ENCODE measurements at regions not wholly inside any gene's neighbourhood (a gene's known extent, or its start where the extent isn't known, plus 50 kb on each side); places are given as distances from the start of the nearest gene placed in this dataset.

- H3K27ac ChIP-seq (ENCODE audit: low read depth in 1 of 2, low read length in 2 of 2) = no peak overlapping the region
- no peaks in the 10 kb centered on the region for H3K27me3 ChIP-seq (ENCODE audit: control insufficient read depth in 2 of 2, insufficient read depth in 2 of 2, low read length in 2 of 2)
- H3K36me3 ChIP-seq (replicated peaks in 1 of 2; ENCODE audit: control insufficient read depth in 1 of 2, insufficient read depth in 2 of 2, low read length in 2 of 2) = no peaks in the 10 kb centered on the region
- H3K4me3 Mint-ChIP-seq = no peak overlapping the region
- no peak for TF ChIP-seq CTCF (IDR thresholded peaks at IDR 0.05)
- H3K4me2 ChIP-seq (replicated peaks; ENCODE audit: extremely low read depth, low read length, poor library complexity, severe bottlenecking) = no peak overlapping the region
- H3K36me3 Mint-ChIP-seq = no peaks in the 10 kb centered on the region
- WGBS (ENCODE audit: insufficient coverage) = no CpG with 5 or more reads among the region's 1 CpG
- H3K4me1 Mint-ChIP-seq = no peaks in the 10 kb centered on the region
- DNase-seq = no peak
- no peak overlapping the region for H3K27ac Mint-ChIP-seq
- H3K27me3 Mint-ChIP-seq (ENCODE audit: low read depth in 3 of 3) = no peaks in the 10 kb centered on the region
- H4K20me1 ChIP-seq (ENCODE audit: insufficient read depth, low read length) = no peaks in the 10 kb centered on the region
- no peak overlapping the region for H3K4me3 ChIP-seq (replicated peaks in 1 of 3; ENCODE audit: low read depth in 2 of 3, low read length in 3 of 3)
- H3K9me3 ChIP-seq (replicated peaks in 1 of 2; ENCODE audit: control insufficient read depth in 1 of 2, insufficient read depth in 1 of 2, low read length in 2 of 2) = peaks cover 10 to 14% of the 10 kb centered on the region in 2 donors
- intact Hi-C loops (cut with micrococcal nuclease) = no loop called here
- H3K9ac ChIP-seq (ENCODE audit: insufficient read depth, low read length, poor library complexity, severe bottlenecking) = no peak overlapping the region
- H3K4me1 ChIP-seq (ENCODE audit: control insufficient read depth in 1 of 2, insufficient read depth in 2 of 2, low read length in 2 of 2) = no peaks in the 10 kb centered on the region
- no peaks in the 10 kb centered on the region for H3K79me2 ChIP-seq (ENCODE audit: insufficient read depth, low read length)
- no peak overlapping the region for H2AFZ ChIP-seq (ENCODE audit: insufficient read depth, low read depth, low read length, poor library complexity, severe bottlenecking)
- peaks cover 0 to 9% (median 6%) of the 10 kb centered on the region in 7 donors for H3K9me3 Mint-ChIP-seq
Observed at GRCh38 chr3:89654031-89654430, 546.6 kb downstream of the EPHA3 start.

GRCh38 chr3:89656388-89656787 lies 549.0 kb downstream of the EPHA3 start:
- H3K27me3 ChIP-seq (ENCODE audit: control insufficient read depth in 2 of 2, insufficient read depth in 2 of 2, low read length in 2 of 2) = no peaks in the 10 kb centered on the region
- no peaks in the 10 kb centered on the region for H3K4me1 Mint-ChIP-seq

More at GRCh38 chr3:89656388-89656787, 549.0 kb downstream of the EPHA3 start:
- Mint-ChIP-seq H3K4me3 (no peak overlapping the region), H3K27me3 (ENCODE audit: low read depth in 3 of 3) (no peaks in the 10 kb centered on the region), H3K27ac (no peak overlapping the region), H3K9me3 (peaks cover 0 to 9% (median 7%) of the 10 kb centered on the region in 7 donors), H3K36me3 (no peaks in the 10 kb centered on the region)
- H3K36me3 ChIP-seq (replicated peaks in 1 of 2; ENCODE audit: control insufficient read depth in 1 of 2, insufficient read depth in 2 of 2, low read length in 2 of 2) = no peaks in the 10 kb centered on the region
- no peaks in the 10 kb centered on the region for H3K79me2 ChIP-seq (ENCODE audit: insufficient read depth, low read length)
- H4K20me1 ChIP-seq (ENCODE audit: insufficient read depth, low read length) = no peaks in the 10 kb centered on the region
- H3K4me3 ChIP-seq (replicated peaks in 1 of 3; ENCODE audit: low read depth in 2 of 3, low read length in 3 of 3) = no peak overlapping the region
- no CpG with 5 or more reads among the region's 1 CpG for WGBS (ENCODE audit: insufficient coverage)
- intact Hi-C loops (cut with micrococcal nuclease) = no loop called here
- no peak overlapping the region for H3K27ac ChIP-seq (ENCODE audit: low read depth in 1 of 2, low read length in 2 of 2)
- no peak overlapping the region for H3K9ac ChIP-seq (ENCODE audit: insufficient read depth, low read length, poor library complexity, severe bottlenecking)
- peaks cover 10 to 15% of the 10 kb centered on the region in 2 donors for H3K9me3 ChIP-seq (replicated peaks in 1 of 2; ENCODE audit: control insufficient read depth in 1 of 2, insufficient read depth in 1 of 2, low read length in 2 of 2)
- no peak overlapping the region for H2AFZ ChIP-seq (ENCODE audit: insufficient read depth, low read depth, low read length, poor library complexity, severe bottlenecking)
- TF ChIP-seq CTCF (IDR thresholded peaks at IDR 0.05) = no peak
- DNase-seq = no peak
- no peaks in the 10 kb centered on the region for H3K4me1 ChIP-seq (ENCODE audit: control insufficient read depth in 1 of 2, insufficient read depth in 2 of 2, low read length in 2 of 2)
- H3K4me2 ChIP-seq (replicated peaks; ENCODE audit: extremely low read depth, low read length, poor library complexity, severe bottlenecking) = no peak overlapping the region
